HCT116 (cell line): ENCODE measurements at regions not wholly inside any gene's neighbourhood (a gene's known extent, or its start where the extent isn't known, plus 50 kb on each side); places are given as distances from the start of the nearest gene placed in this dataset.

Experiments used
- ATAC-seq: fragments of 200-7000 bp; cut with Tn5 transposase; 2 replicates; pipeline ENCODE4 v1.9.1; 2020; ENCODE audit warnings: mild to moderate bottlenecking, moderate library complexity
- BruUV-seq: library from RNA; stranded (reverse); fragments of 400-500 nt; replicated peaks from 2 replicates; lab custom pipeline; 2021; lab: Mats Ljungman, UMichigan
- CTCF ChIA-PET: fragments of 300-600 bp; sonication (Branson Sonifier 250); formaldehyde crosslinking; loops from one replicate; lab custom pipeline; 2021; ENCODE audit warnings: antibody characterized with exemption; lab: Charles Lee
- POLR2A ChIA-PET: fragments of 300-600, 350-600 bp; sonication (Branson Sonifier 250); formaldehyde crosslinking; loops from one replicate; lab custom pipeline; 2021; ENCODE audit warnings: antibody characterized with exemption; lab: Charles Lee
- RAD21 ChIA-PET, 2 experiments: fragments of 300-600 bp; sonication (Branson Sonifier 250); formaldehyde crosslinking; loops; one replicate each; lab custom pipeline; 2023; ENCODE audit warnings: low total read pairs in 2 of 2; ENCODE audit not compliant: uncharacterized antibody in 2 of 2, unreplicated experiment in 2 of 2, low non-redundant PET in 1 of 2; lab: Charles Lee
- DNase-seq: peaks from one replicate; pipeline ENCODE4 v3.0.0-alpha.2; 2010; ENCODE audit warnings: low read depth, low spot score
- H2AFZ ChIP-seq: fragments of 200-600 bp; shearing (Covaris generic), sonication (generic); 2 replicates; pipeline ENCODE4 v1.6.1; 2017; ENCODE audit warnings: low read depth, mixed run types, mixed read lengths, antibody characterized with exemption, low read length; ENCODE audit not compliant: poor library complexity, severe bottlenecking
- H3K27ac ChIP-seq: 2 replicates; pipeline ENCODE4 v1.5.1; 2012; ENCODE audit warnings: low read depth, low read length
- H3K27me3 ChIP-seq: fragments of 200-600 bp; sonication (generic); 2 replicates; pipeline ENCODE4 v1.6.1; 2016; ENCODE audit warnings: mixed run types, low read length, mixed read lengths; ENCODE audit not compliant: insufficient read depth
- H3K36me3 ChIP-seq, 2 experiments: fragments of 200-500 bp in 1 of 2; fragments of 200-600 bp in 1 of 2; sonication (Bioruptor generic) in 1 of 2; sonication (generic) in 1 of 2; 2 replicates each; pipeline versions ENCODE4 v1.5.1 to v1.6.1; 2014 to 2016; ENCODE audit warnings: low read length in 2 of 2, inconsistent platforms in 1 of 2, mixed read lengths in 1 of 2, mixed run types in 1 of 2; ENCODE audit not compliant: insufficient read depth in 2 of 2, control insufficient read depth in 1 of 2
- H3K4me1 ChIP-seq, 2 experiments: fragments of 200-600 bp in 1 of 2; sonication (generic) in 1 of 2; 2 replicates each; pipeline versions ENCODE4 v1.5.1 to v1.6.1; 2012 to 2017; ENCODE audit warnings: low read length in 2 of 2, inconsistent platforms in 1 of 2, mild to moderate bottlenecking in 1 of 2, mixed read lengths in 1 of 2, mixed run types in 1 of 2, moderate library complexity in 1 of 2; ENCODE audit not compliant: insufficient read depth in 2 of 2, control insufficient read depth in 1 of 2
- H3K4me2 ChIP-seq: fragments of 200-600 bp; sonication (generic); 2 replicates; pipeline ENCODE4 v1.6.1; 2017; ENCODE audit warnings: mixed run types, low read length, mixed read lengths
- H3K4me3 ChIP-seq, 2 experiments: fragments of 200-600 bp in 1 of 2; sonication (generic) in 1 of 2; replicated peaks in 1 of 2; 2 replicates each; pipeline ENCODE4 v1.5.1; 2011 to 2016; ENCODE audit warnings: low read length in 2 of 2, control low read depth in 1 of 2, low read depth in 1 of 2, mild to moderate bottlenecking in 1 of 2, mixed read lengths in 1 of 2, mixed run types in 1 of 2
- H3K79me2 ChIP-seq: fragments of 200-600 bp; sonication (generic); 2 replicates; pipeline ENCODE4 v1.6.1; 2017; ENCODE audit warnings: mild to moderate bottlenecking, mixed run types, low read length, moderate library complexity, mixed read lengths; ENCODE audit not compliant: insufficient read depth
- H3K9ac ChIP-seq: fragments of 200-600 bp; sonication (generic); 2 replicates; pipeline ENCODE4 v1.6.1; 2016; ENCODE audit warnings: low read length, mixed read lengths
- H3K9me2 ChIP-seq: fragments of 200-600 bp; sonication (generic), shearing (Covaris generic); 2 replicates; pipeline ENCODE4 v1.6.1; 2017; ENCODE audit warnings: mixed run types, mild to moderate bottlenecking, moderate library complexity; ENCODE audit not compliant: insufficient read depth
- H3K9me3 ChIP-seq, 2 experiments: fragments of 200-500 bp in 1 of 2; fragments of 200-600 bp in 1 of 2; sonication (Bioruptor generic) in 1 of 2; sonication (generic) in 1 of 2; 2 replicates each; pipeline ENCODE4 v1.6.1; 2014 to 2017; ENCODE audit warnings: low read length in 2 of 2, mixed read lengths in 2 of 2, inconsistent platforms in 1 of 2, low read depth in 1 of 2, mild to moderate bottlenecking in 1 of 2, mixed run types in 1 of 2, moderate library complexity in 1 of 2; ENCODE audit not compliant: control insufficient read depth in 1 of 2, insufficient read depth in 1 of 2
- H4K20me1 ChIP-seq: fragments of 200-600 bp; sonication (generic), shearing (Covaris generic); 2 replicates; pipeline ENCODE4 v1.6.1; 2017; ENCODE audit warnings: mixed run types, mild to moderate bottlenecking, moderate library complexity; ENCODE audit not compliant: insufficient read depth
- CBX3 ChIP-seq: IDR thresholded peaks from 2 replicates; pipeline ENCODE4 v1.6.1; 2012; ENCODE audit warnings: low read depth
- EGR1 ChIP-seq: IDR thresholded peaks from 2 replicates; pipeline ENCODE4 v1.6.1; 2012; ENCODE audit warnings: low read depth
- ELF1 ChIP-seq: IDR thresholded peaks from 2 replicates; pipeline ENCODE4 v1.6.1; 2012; ENCODE audit warnings: low read depth, borderline replicate concordance
- EZH2 ChIP-seq: fragments of 200-600 bp; sonication (generic); IDR thresholded peaks from 2 replicates; pipeline ENCODE4 v1.6.1; 2017; ENCODE audit warnings: antibody characterized with exemption, mixed run types
- EZH2phosphoT487 ChIP-seq: fragments of 200-600 bp; IDR thresholded peaks from 2 replicates; pipeline ENCODE4 v1.6.1; 2018; ENCODE audit warnings: antibody characterized with exemption, borderline replicate concordance
- FOSL1 ChIP-seq: IDR thresholded peaks from 2 replicates; pipeline ENCODE4 v1.6.1; 2012; ENCODE audit warnings: low read depth
- RAD21 ChIP-seq: IDR thresholded peaks from 2 replicates; pipeline ENCODE4 v1.6.1; 2012; ENCODE audit warnings: low read depth, mild to moderate bottlenecking
- SRF ChIP-seq: IDR thresholded peaks from 2 replicates; pipeline ENCODE4 v1.6.1; 2012; ENCODE audit warnings: low read depth
- ZNF274 ChIP-seq: fragments of 200-500 bp; sonication (Bioruptor generic); IDR thresholded peaks from 2 replicates; pipeline ENCODE4 v1.6.1; 2014; ENCODE audit warnings: mild to moderate bottlenecking, low read depth, low read length, inconsistent platforms
- intact Hi-C: fragments of 100-400 bp; cut with micrococcal nuclease; formaldehyde crosslinking; loops from 2 replicates; pipeline ENCODE4 v1.10.0; 2022
- TF ChIP-seq, protein P1 (sequence below): IDR thresholded peaks from 2 replicates; pipeline ENCODE4 v1.6.1; 2012
- TF ChIP-seq, protein P2 (sequence below): IDR thresholded peaks from 2 replicates; pipeline ENCODE4 v1.6.1; 2011; ENCODE audit warnings: mild to moderate bottlenecking, low read length, moderate library complexity; ENCODE audit not compliant: insufficient replicate concordance; ENCODE audit errors: extremely low read depth

DNA sequence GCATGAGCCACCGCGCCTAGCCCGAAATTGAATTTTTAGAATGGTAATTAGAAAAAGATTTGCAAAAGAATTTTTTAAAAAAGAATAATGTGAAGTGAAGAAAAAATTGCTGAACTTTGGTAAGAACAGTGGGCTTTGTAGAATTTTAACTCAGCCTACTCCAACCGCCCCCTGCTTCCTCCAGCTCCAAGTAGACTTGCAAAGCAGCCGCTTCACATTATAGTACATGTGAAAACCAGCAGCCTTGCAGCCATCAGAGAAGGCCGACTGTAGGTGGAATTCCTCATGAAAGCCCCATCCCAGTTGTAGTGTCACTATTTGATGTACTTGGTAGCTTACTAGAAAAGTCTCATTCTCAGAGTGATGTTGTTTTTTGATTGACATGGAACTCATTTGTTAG is 835.6 kb downstream of the TBC1D32 start:
- ATAC-seq = no peak
- Histone ChIP-seq H3K9me3 (no peaks in the 10 kb centered on the region), H2AFZ (no peak overlapping the region), H3K27ac (no peak overlapping the region), H3K9ac (no peak overlapping the region), H3K9me2 (no peaks in the 10 kb centered on the region), H3K4me3 (no peak overlapping the region), H3K79me2 (no peaks in the 10 kb centered on the region), H4K20me1 (no peaks in the 10 kb centered on the region), H3K36me3 (no peaks in the 10 kb centered on the region), H3K27me3 (no peaks in the 10 kb centered on the region), H3K4me1 (no peaks in the 10 kb centered on the region), H3K4me2 (no peak overlapping the region)
- intact Hi-C loops = no loop called here
- no TSS peak for BruUV-seq
- POLR2A ChIA-PET = no interaction called here
- RAD21 ChIA-PET = no interaction called here
- DNase-seq = no peak
- CTCF ChIA-PET = no interaction called here
- TF ChIP-seq ZNF274 (no peak), CBX3 (no peak), RAD21 (no peak), SRF (no peak), FOSL1 (no peak), EZH2phosphoT487 (no peak), EZH2 (no peak), EGR1 (no peak), ELF1 (no peak)
- TF ChIP-seq, protein P1, sequence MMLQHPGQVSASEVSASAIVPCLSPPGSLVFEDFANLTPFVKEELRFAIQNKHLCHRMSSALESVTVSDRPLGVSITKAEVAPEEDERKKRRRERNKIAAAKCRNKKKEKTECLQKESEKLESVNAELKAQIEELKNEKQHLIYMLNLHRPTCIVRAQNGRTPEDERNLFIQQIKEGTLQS = no peak
- TF ChIP-seq, protein P2, sequence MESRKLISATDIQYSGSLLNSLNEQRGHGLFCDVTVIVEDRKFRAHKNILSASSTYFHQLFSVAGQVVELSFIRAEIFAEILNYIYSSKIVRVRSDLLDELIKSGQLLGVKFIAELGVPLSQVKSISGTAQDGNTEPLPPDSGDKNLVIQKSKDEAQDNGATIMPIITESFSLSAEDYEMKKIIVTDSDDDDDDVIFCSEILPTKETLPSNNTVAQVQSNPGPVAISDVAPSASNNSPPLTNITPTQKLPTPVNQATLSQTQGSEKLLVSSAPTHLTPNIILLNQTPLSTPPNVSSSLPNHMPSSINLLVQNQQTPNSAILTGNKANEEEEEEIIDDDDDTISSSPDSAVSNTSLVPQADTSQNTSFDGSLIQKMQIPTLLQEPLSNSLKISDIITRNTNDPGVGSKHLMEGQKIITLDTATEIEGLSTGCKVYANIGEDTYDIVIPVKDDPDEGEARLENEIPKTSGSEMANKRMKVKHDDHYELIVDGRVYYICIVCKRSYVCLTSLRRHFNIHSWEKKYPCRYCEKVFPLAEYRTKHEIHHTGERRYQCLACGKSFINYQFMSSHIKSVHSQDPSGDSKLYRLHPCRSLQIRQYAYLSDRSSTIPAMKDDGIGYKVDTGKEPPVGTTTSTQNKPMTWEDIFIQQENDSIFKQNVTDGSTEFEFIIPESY = no peak
- TF ChIP-seq, all 23 proteins: peak for 0
